Trophoblast cell (in vitro differentiated cells and primary cell): ENCODE measurements at regions not wholly inside any gene's neighbourhood (a gene's known extent, or its start where the extent isn't known, plus 50 kb on each side); places are given as distances from the start of the nearest gene placed in this dataset.

ENCODE experiments used
- DNase-seq, 2 donors: peaks; one replicate each; pipeline ENCODE4 v3.0.0-alpha.2; 2016
- H2AFZ ChIP-seq: 2 replicates; pipeline ENCODE4 v1.6.1; 2013; ENCODE audit warnings: low read length, moderate library complexity, mild to moderate bottlenecking; ENCODE audit not compliant: insufficient read depth, poor library complexity
- H2AK5ac ChIP-seq: 2 replicates; pipeline ENCODE4 v1.6.1; 2013; ENCODE audit warnings: mild to moderate bottlenecking, low read length
- H2BK120ac ChIP-seq: 2 replicates; pipeline ENCODE4 v1.6.1; 2013; ENCODE audit warnings: low read length, mild to moderate bottlenecking, moderate library complexity; ENCODE audit not compliant: insufficient read depth, poor library complexity
- H2BK12ac ChIP-seq: 2 replicates; pipeline ENCODE4 v1.6.1; 2013; ENCODE audit warnings: mild to moderate bottlenecking, low read length, moderate library complexity
- H2BK5ac ChIP-seq: 2 replicates; pipeline ENCODE4 v1.6.1; 2013; ENCODE audit warnings: low read length, low read depth, moderate library complexity, mild to moderate bottlenecking; ENCODE audit not compliant: poor library complexity
- H3K14ac ChIP-seq: 2 replicates; pipeline ENCODE4 v1.6.1; 2013; ENCODE audit warnings: mild to moderate bottlenecking, low read length
- H3K18ac ChIP-seq: 2 replicates; pipeline ENCODE4 v1.6.1; 2013; ENCODE audit warnings: mild to moderate bottlenecking, low read length
- H3K23ac ChIP-seq: 2 replicates; pipeline ENCODE4 v1.6.1; 2013; ENCODE audit warnings: low read length
- H3K27ac ChIP-seq: 2 replicates; pipeline ENCODE4 v1.5.1; 2013; ENCODE audit warnings: low read depth, mild to moderate bottlenecking, inconsistent platforms, low read length, moderate library complexity
- H3K27me3 ChIP-seq: 2 replicates; pipeline ENCODE4 v1.6.1; 2013; ENCODE audit warnings: inconsistent platforms, mild to moderate bottlenecking, low read length, moderate library complexity; ENCODE audit not compliant: insufficient read depth
- H3K36me3 ChIP-seq, 2 experiments: 1 replicate in 1 of 2; 2 replicates in 1 of 2; pipeline ENCODE4 v1.6.1; 2013; ENCODE audit warnings: low read length in 2 of 2, mild to moderate bottlenecking in 2 of 2, moderate library complexity in 1 of 2; ENCODE audit not compliant: insufficient read depth in 2 of 2, control insufficient read depth in 1 of 2
- H3K4ac ChIP-seq: 2 replicates; pipeline ENCODE4 v1.6.1; 2013; ENCODE audit warnings: low read depth, mild to moderate bottlenecking, low read length, moderate library complexity
- H3K4me1 ChIP-seq, 2 experiments: 1 replicate in 1 of 2; 2 replicates in 1 of 2; pipeline ENCODE4 v1.6.1; 2013; ENCODE audit warnings: low read length in 2 of 2, mild to moderate bottlenecking in 2 of 2, moderate library complexity in 1 of 2; ENCODE audit not compliant: insufficient read depth in 2 of 2, control insufficient read depth in 1 of 2
- H3K4me2 ChIP-seq: 2 replicates; pipeline ENCODE4 v1.6.1; 2013; ENCODE audit warnings: inconsistent platforms, mild to moderate bottlenecking, low read length, moderate library complexity
- H3K4me3 ChIP-seq: 2 replicates; pipeline ENCODE4 v1.5.1; 2013; ENCODE audit warnings: mild to moderate bottlenecking, low read depth, low read length, inconsistent platforms
- H3K79me1 ChIP-seq: one replicate; pipeline ENCODE4 v1.6.1; 2013; ENCODE audit warnings: low read length
- H3K79me2 ChIP-seq: 2 replicates; pipeline ENCODE4 v1.6.1; 2013; ENCODE audit warnings: low read length, mild to moderate bottlenecking; ENCODE audit not compliant: control insufficient read depth, insufficient read depth, poor library complexity
- H3K9ac ChIP-seq: 2 replicates; pipeline ENCODE4 v1.6.1; 2013; ENCODE audit warnings: mild to moderate bottlenecking, low read length
- H3K9me3 ChIP-seq: 2 replicates; pipeline ENCODE4 v1.6.1; 2013; ENCODE audit warnings: low read depth, mild to moderate bottlenecking, control low read depth, inconsistent platforms, low read length; ENCODE audit not compliant: insufficient read depth
- H4K12ac ChIP-seq: 2 replicates; pipeline ENCODE4 v1.6.1; 2013; ENCODE audit warnings: low read depth, mild to moderate bottlenecking, low read length, moderate library complexity
- H4K8ac ChIP-seq: 2 replicates; pipeline ENCODE4 v1.6.1; 2013; ENCODE audit warnings: low read depth, mild to moderate bottlenecking, low read length, moderate library complexity
- H4K91ac ChIP-seq: one replicate; pipeline ENCODE4 v1.6.1; 2013; ENCODE audit warnings: low read depth, mild to moderate bottlenecking, low read length, moderate library complexity
- WGBS: extraction: QIAGEN DNeasy Blood & Tissue Kit; methylation state at CpG from one replicate; pipeline ENCODE4 v1.1.7; 2013; ENCODE audit warnings: missing lambda C conversion rate; ENCODE audit not compliant: insufficient read length, insufficient coverage; ENCODE audit errors: extremely low coverage; 5-methylcytosine and 5-hydroxymethylcytosine counted together

- WGBS, result no CpG with 5 or more reads among the region's 2 CpGs
Measured at GRCh38 chr2:61759718-61760117, 94.1 kb downstream of the FAM161A start.

DNA sequence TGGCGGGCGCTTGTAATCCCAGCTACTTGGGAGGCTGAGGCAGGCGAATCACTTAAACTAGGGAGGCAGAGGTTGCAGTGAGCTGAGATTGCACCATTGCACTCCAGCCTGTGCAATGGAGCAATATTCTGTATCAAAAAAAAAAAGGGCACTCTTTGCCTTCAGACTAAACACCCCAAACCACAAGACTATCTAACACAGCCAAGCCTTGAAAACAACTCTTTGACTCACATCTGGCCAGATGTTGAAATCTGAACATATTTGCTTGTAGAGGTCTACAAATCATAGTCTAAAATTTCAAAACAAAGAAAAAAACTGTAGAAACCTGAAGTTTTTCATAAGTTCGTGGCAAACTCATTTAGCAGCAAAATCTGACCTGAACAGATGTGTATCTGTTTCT, 94.9 kb downstream of the FAM161A start:
- Histone ChIP-seq H3K79me2 (peaks cover 3% of the 10 kb centered on the region), H3K9me3 (no peaks in the 10 kb centered on the region), H2AK5ac (no peak overlapping the region), H4K8ac (no peak overlapping the region), H3K27me3 (no peaks in the 10 kb centered on the region), H3K36me3 (no peaks in the 10 kb centered on the region), H3K79me1 (peaks cover 5% of the 10 kb centered on the region), H3K9ac (no peak overlapping the region), H4K12ac (no peak overlapping the region), H2BK12ac (no peak overlapping the region), H3K4me2 (no peak overlapping the region), H2BK5ac (no peak overlapping the region), H3K14ac (no peak overlapping the region), H2BK120ac (no peak overlapping the region), H4K91ac (no peak overlapping the region), H3K18ac (no peak overlapping the region), H3K4me3 (no peak overlapping the region), H3K4ac (no peak overlapping the region), H3K23ac (no peak overlapping the region), H3K4me1 (no peaks in the 10 kb centered on the region), H2AFZ (no peak overlapping the region), H3K27ac (no peak overlapping the region)
- DNase-seq, result no peak
- no CpG with 5 or more reads among the region's 4 CpGs for WGBS

More at GRCh38 chr2:61759718-61760117, 94.1 kb downstream of the FAM161A start:
- peaks cover 0 to 2% of the 10 kb centered on the region in 2 experiments for H3K4me1 ChIP-seq
- no peak overlapping the region for H2BK12ac ChIP-seq
- H4K8ac ChIP-seq, result no peak overlapping the region
- no peak overlapping the region for H3K4me3 ChIP-seq
- H3K27me3 ChIP-seq, result no peaks in the 10 kb centered on the region
- H3K36me3 ChIP-seq, result no peaks in the 10 kb centered on the region
- no peak overlapping the region for H3K4ac ChIP-seq
- H2BK5ac ChIP-seq, result no peak overlapping the region
- no peak overlapping the region for H4K12ac ChIP-seq
- H3K27ac ChIP-seq, result no peak overlapping the region
- H3K23ac ChIP-seq, result no peak overlapping the region
- no peak for DNase-seq
- H3K4me2 ChIP-seq, result no peak overlapping the region
- H2BK120ac ChIP-seq, result no peak overlapping the region
- H3K18ac ChIP-seq, result no peak overlapping the region
- no peak overlapping the region for H3K14ac ChIP-seq
- H3K9ac ChIP-seq, result no peak overlapping the region
- H3K79me2 ChIP-seq, result peaks cover 6% of the 10 kb centered on the region
- H3K79me1 ChIP-seq, result peaks cover 9% of the 10 kb centered on the region
- H2AFZ ChIP-seq, result no peak overlapping the region
- no peak overlapping the region for H2AK5ac ChIP-seq
- no peaks in the 10 kb centered on the region for H3K9me3 ChIP-seq
- H4K91ac ChIP-seq, result no peak overlapping the region

- no peak overlapping the region for H4K91ac ChIP-seq
- no peak overlapping the region for H3K18ac ChIP-seq
- H3K4me2 ChIP-seq, result no peak overlapping the region
- no peak overlapping the region for H2AFZ ChIP-seq
- H3K36me3 ChIP-seq, result no peaks in the 10 kb centered on the region
- no peak for DNase-seq
- no peaks in the 10 kb centered on the region for H3K27me3 ChIP-seq
- no peak overlapping the region for H2AK5ac ChIP-seq
- no peak overlapping the region for H4K8ac ChIP-seq
- H3K4me1 ChIP-seq, result no peaks in the 10 kb centered on the region
- H3K79me2 ChIP-seq, result no peaks in the 10 kb centered on the region
- H2BK5ac ChIP-seq, result no peak overlapping the region
- H3K14ac ChIP-seq, result no peak overlapping the region
- no peak overlapping the region for H2BK120ac ChIP-seq
- no peak overlapping the region for H4K12ac ChIP-seq
- H3K4me3 ChIP-seq, result no peak overlapping the region
- no peak overlapping the region for H3K4ac ChIP-seq
- H3K9ac ChIP-seq, result no peak overlapping the region
- no peaks in the 10 kb centered on the region for H3K79me1 ChIP-seq
- H3K9me3 ChIP-seq, result no peaks in the 10 kb centered on the region
- H2BK12ac ChIP-seq, result no peak overlapping the region
- no peak overlapping the region for H3K23ac ChIP-seq
- H3K27ac ChIP-seq, result no peak overlapping the region
Measured at GRCh38 chr2:61758159-61758558, 95.7 kb downstream of the FAM161A start.

- H3K4me3 ChIP-seq, result no peak overlapping the region
- H3K23ac ChIP-seq, result no peak overlapping the region
- no peak overlapping the region for H3K18ac ChIP-seq
- no peak overlapping the region for H2BK12ac ChIP-seq
- no peak for DNase-seq
- H3K36me3 ChIP-seq, result no peaks in the 10 kb centered on the region
- H3K27ac ChIP-seq, result no peak overlapping the region
- no peak overlapping the region for H3K4me2 ChIP-seq
- H4K91ac ChIP-seq, result no peak overlapping the region
- no peaks in the 10 kb centered on the region for H3K79me2 ChIP-seq
- no peak overlapping the region for H2BK5ac ChIP-seq
- no peaks in the 10 kb centered on the region for H3K27me3 ChIP-seq
- H2BK120ac ChIP-seq, result no peak overlapping the region
- H4K12ac ChIP-seq, result no peak overlapping the region
- H2AK5ac ChIP-seq, result no peak overlapping the region
- no peak overlapping the region for H4K8ac ChIP-seq
- no peak overlapping the region for H2AFZ ChIP-seq
- WGBS, result no CpG with 5 or more reads among the region's 1 CpG
- no peak overlapping the region for H3K4ac ChIP-seq
- H3K79me1 ChIP-seq, result no peaks in the 10 kb centered on the region
- no peak overlapping the region for H3K9ac ChIP-seq
- H3K4me1 ChIP-seq, result no peaks in the 10 kb centered on the region
- H3K14ac ChIP-seq, result no peak overlapping the region
- no peaks in the 10 kb centered on the region for H3K9me3 ChIP-seq
Measured at GRCh38 chr2:61753512-61753911, 100.3 kb downstream of the FAM161A start.
